GM19023 (cell line): ENCODE measurements at regions not wholly inside any gene's neighbourhood (a gene's known extent, or its start where the extent isn't known, plus 50 kb on each side); places are given as distances from the start of the nearest gene placed in this dataset.

Source experiments
- ATAC-seq: cut with Tn5 transposase; IDR thresholded peaks from one replicate; pipeline ENCODE4 v1.9.1; 2021; ENCODE audit warnings: mild to moderate bottlenecking, moderate library complexity; ENCODE audit not compliant: unreplicated experiment

GRCh38 chr11:103622296-103622695 is 414.1 kb upstream of the DDI1 start:
- no peak for ATAC-seq

GRCh38 chr11:103623933-103624332 is 412.5 kb upstream of the DDI1 start:
- ATAC-seq: no peak

- ATAC-seq: no peak
These were observed 411.5 kb upstream of the DDI1 start for GRCh38 chr11:103624708-103625623.

GRCh38 chr11:103625624-103625965 is 410.8 kb upstream of the DDI1 start:
- ATAC-seq: no peak

GRCh38 chr11:103628121-103628520 is 408.3 kb upstream of the DDI1 start:
- ATAC-seq: no peak

- ATAC-seq: no peak
These were observed 404.6 kb upstream of the DDI1 start for GRCh38 chr11:103631841-103632240.

GRCh38 chr11:103633068-103633788 is 403.2 kb upstream of the DDI1 start:
- no peak for ATAC-seq

GRCh38 chr11:103633819-103634590 is 402.4 kb upstream of the DDI1 start:
- ATAC-seq: no peak

GRCh38 chr11:103636232-103636631 is 400.2 kb upstream of the DDI1 start:
- no peak for ATAC-seq

GRCh38 chr11:103637295-103637694 is 399.1 kb upstream of the DDI1 start:
- no peak for ATAC-seq

- ATAC-seq: no peak
These were observed 398.6 kb upstream of the DDI1 start for GRCh38 chr11:103637831-103638230.

- ATAC-seq: no peak
These were observed 391.8 kb upstream of the DDI1 start for GRCh38 chr11:103644676-103645075.

- no peak for ATAC-seq
These were observed 388.4 kb upstream of the DDI1 start for GRCh38 chr11:103648054-103648453.

- no peak for ATAC-seq
These were observed 387.6 kb upstream of the DDI1 start for GRCh38 chr11:103648670-103649400.

- ATAC-seq: no peak
These were observed 387.0 kb upstream of the DDI1 start for GRCh38 chr11:103649401-103649895.

- ATAC-seq: no peak
These were observed 386.1 kb upstream of the DDI1 start for GRCh38 chr11:103650330-103650729.

GRCh38 chr11:103651341-103651998 is 385.0 kb upstream of the DDI1 start:
- ATAC-seq: no peak

- no peak for ATAC-seq
These were observed 384.4 kb upstream of the DDI1 start for GRCh38 chr11:103652013-103652412.

- ATAC-seq: no peak
These were observed 380.1 kb upstream of the DDI1 start for GRCh38 chr11:103656382-103656781.

- ATAC-seq: no peak
These were observed 377.2 kb upstream of the DDI1 start for GRCh38 chr11:103659206-103659618.
